Activated CD8-positive, alpha-beta T cell treated with anti-CD3 and anti-CD28 coated beads for 36 hours (primary cell): ENCODE measurements at regions not wholly inside any gene's neighbourhood (a gene's known extent, or its start where the extent isn't known, plus 50 kb on each side); places are given as distances from the start of the nearest gene placed in this dataset.
A peak's percentile ranks its signal among the peaks of the same experiment; 100 is the strongest.

Source experiments
- ATAC-seq: fragments of 200-7000 bp; cut with Tn5 transposase; one replicate; pipeline ENCODE4 v1.10.0; 2021; ENCODE audit warnings: mild to moderate bottlenecking, moderate library complexity
- CTCF ChIA-PET: fragments of 350-600 bp; sonication (Branson Sonifier 250); formaldehyde crosslinking; loops from one replicate; lab custom pipeline; 2021; ENCODE audit warnings: antibody characterized with exemption; lab: Charles Lee
- POLR2A ChIA-PET: fragments of 350-600 bp; sonication (Branson Sonifier 250); formaldehyde crosslinking; loops from one replicate; lab custom pipeline; 2021; ENCODE audit warnings: antibody characterized with exemption; lab: Charles Lee
- DNase-seq: peaks from one replicate; pipeline ENCODE4 v3.0.0-alpha.2; 2020
- H3K27ac Mint-ChIP-seq: one replicate; pipeline ENCODE4 v1.8.0; 2021; ENCODE audit warnings: mild to moderate bottlenecking, mixed read lengths
- H3K27me3 Mint-ChIP-seq: one replicate; pipeline ENCODE4 v1.8.0; 2021; ENCODE audit warnings: mixed read lengths
- H3K36me3 Mint-ChIP-seq: one replicate; pipeline ENCODE4 v1.8.0; 2021; ENCODE audit warnings: low read depth, mixed read lengths
- H3K4me1 Mint-ChIP-seq: one replicate; pipeline ENCODE4 v1.8.0; 2021; ENCODE audit warnings: low read depth, mixed read lengths
- H3K4me3 Mint-ChIP-seq: one replicate; pipeline ENCODE4 v1.8.0; 2021; ENCODE audit warnings: mild to moderate bottlenecking, moderate library complexity, mixed read lengths
- H3K9me3 Mint-ChIP-seq: one replicate; pipeline ENCODE4 v1.8.0; 2021; ENCODE audit warnings: mixed read lengths
- CTCF ChIP-seq: fragments of 200-600 bp; IDR thresholded peaks from one replicate; pipeline ENCODE4 v1.8.0; 2022; ENCODE audit warnings: antibody characterized with exemption, mild to moderate bottlenecking
- intact Hi-C: fragments of 100-400 bp; cut with micrococcal nuclease; formaldehyde crosslinking; loops from one replicate; pipeline ENCODE4 v1.10.0; 2022

DNA sequence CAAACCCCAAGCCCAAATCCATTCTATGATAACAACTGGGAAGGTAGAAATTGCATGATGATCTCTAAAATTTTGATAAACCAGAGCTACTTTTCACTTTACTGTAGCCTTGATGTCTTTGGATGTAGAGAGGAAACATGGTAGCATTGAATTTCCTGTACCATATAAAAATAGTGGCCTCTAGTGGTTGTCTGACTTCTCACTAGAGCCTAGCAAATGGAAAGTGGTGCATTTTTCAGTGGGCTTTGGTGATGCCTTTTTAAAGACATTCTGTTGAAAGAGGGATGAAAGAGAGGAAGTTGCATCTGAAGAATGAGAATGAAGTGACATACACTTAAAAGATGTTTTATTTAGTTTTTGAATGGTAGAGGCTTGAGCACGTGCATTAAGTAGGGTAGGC, 662.2 kb downstream of the XIRP2 start:
- intact Hi-C loops, result no loop called here
- no peak for ATAC-seq
- no peak for DNase-seq
- Mint-ChIP-seq H3K4me3 (no peak overlapping the region), H3K4me1 (no peaks in the 10 kb centered on the region), H3K27ac (no peak overlapping the region), H3K27me3 (no peaks in the 10 kb centered on the region), H3K9me3 (no peaks in the 10 kb centered on the region), H3K36me3 (no peaks in the 10 kb centered on the region)
- CTCF ChIA-PET, result interaction anchor here (1.2 kb wide), 1 partner anchor 16 kb away, joined by 3 read pairs; no protein-coding TSS in a partner anchor
- peak; percentile 26 for TF ChIP-seq CTCF
- POLR2A ChIA-PET, result no interaction called here

- ChIA-PET CTCF (no interaction called here), POLR2A (no interaction called here)
- TF ChIP-seq CTCF, result no peak
- Mint-ChIP-seq H3K9me3 (no peaks in the 10 kb centered on the region), H3K4me1 (no peaks in the 10 kb centered on the region), H3K27me3 (no peaks in the 10 kb centered on the region), H3K4me3 (no peak overlapping the region), H3K27ac (no peak overlapping the region), H3K36me3 (no peaks in the 10 kb centered on the region)
- ATAC-seq (no peak), DNase-seq (no peak)
- intact Hi-C loops, result no loop called here
Measured at GRCh38 chr2:167548396-167548795, 660.1 kb downstream of the XIRP2 start.

- ATAC-seq, result no peak
- POLR2A ChIA-PET, result interaction anchor here (0.5 kb wide), 1 partner anchor 174 kb away, joined by 3 read pairs; no protein-coding TSS in a partner anchor
- no peak for TF ChIP-seq CTCF
- intact Hi-C loops, result no loop called here
- CTCF ChIA-PET, result no interaction called here
- DNase-seq, result no peak
- no peaks in the 10 kb centered on the region for H3K4me1 Mint-ChIP-seq
- no peaks in the 10 kb centered on the region for H3K27me3 Mint-ChIP-seq
- H3K36me3 Mint-ChIP-seq, result no peaks in the 10 kb centered on the region
- H3K27ac Mint-ChIP-seq, result no peak overlapping the region
- H3K9me3 Mint-ChIP-seq, result no peaks in the 10 kb centered on the region
- no peak overlapping the region for H3K4me3 Mint-ChIP-seq
Measured at GRCh38 chr2:167544602-167545001, 656.3 kb downstream of the XIRP2 start.

GRCh38 chr2:167543721-167544120, 655.4 kb downstream of the XIRP2 start:
- no peak for TF ChIP-seq CTCF
- no peak overlapping the region for H3K4me3 Mint-ChIP-seq
- ATAC-seq (no peak), DNase-seq (no peak)
- H3K4me1 Mint-ChIP-seq, result no peaks in the 10 kb centered on the region
- ChIA-PET POLR2A (interaction anchor here (0.5 kb wide), 1 partner anchor 173 kb away, joined by 3 read pairs; no protein-coding TSS in a partner anchor), CTCF (no interaction called here)
- H3K36me3 Mint-ChIP-seq, result no peaks in the 10 kb centered on the region
- no peaks in the 10 kb centered on the region for H3K27me3 Mint-ChIP-seq
- H3K27ac Mint-ChIP-seq, result no peak overlapping the region
- intact Hi-C loops, result no loop called here
- H3K9me3 Mint-ChIP-seq, result no peaks in the 10 kb centered on the region

DNA sequence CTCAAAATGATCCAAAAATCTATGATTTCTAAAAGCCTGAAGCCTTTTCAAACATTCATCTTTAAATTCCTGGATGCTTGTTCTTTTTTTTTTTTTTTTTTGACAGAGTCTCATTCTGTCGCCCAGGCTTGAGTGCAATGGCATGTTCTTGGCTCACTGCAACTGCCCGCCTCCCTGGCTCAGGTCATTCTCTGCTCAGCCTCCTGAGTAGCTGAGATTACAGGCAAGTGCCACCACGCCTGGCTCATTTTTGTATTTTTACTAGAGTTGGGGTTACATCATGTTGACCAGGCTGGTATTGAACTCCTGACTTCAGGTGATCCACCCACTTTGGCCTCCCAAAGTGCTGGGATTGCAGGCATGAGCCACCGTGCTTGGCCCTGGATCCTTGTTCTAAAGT, 649.5 kb downstream of the XIRP2 start:
- H3K36me3 Mint-ChIP-seq, result no peaks in the 10 kb centered on the region
- DNase-seq (no peak), ATAC-seq (no peak)
- no peak overlapping the region for H3K4me3 Mint-ChIP-seq
- H3K27me3 Mint-ChIP-seq, result peaks cover 1% of the 10 kb centered on the region
- ChIA-PET CTCF (no interaction called here), POLR2A (no interaction called here)
- no peaks in the 10 kb centered on the region for H3K4me1 Mint-ChIP-seq
- no peaks in the 10 kb centered on the region for H3K9me3 Mint-ChIP-seq
- H3K27ac Mint-ChIP-seq, result no peak overlapping the region
- no peak for TF ChIP-seq CTCF
- intact Hi-C loops, result no loop called here
